Retinal pigment epithelial cell (primary cell): ENCODE measurements at regions not wholly inside any gene's neighbourhood (a gene's known extent, or its start where the extent isn't known, plus 50 kb on each side); places are given as distances from the start of the nearest gene placed in this dataset.
A peak's percentile ranks its signal among the peaks of the same experiment; 100 is the strongest.

Experiments
- DNase-seq: peaks from one replicate; pipeline ENCODE4 v3.0.0-alpha.2; 2010; ENCODE audit warnings: low read depth
- H3K4me3 ChIP-seq: 2 replicates; pipeline ENCODE4 v1.5.1; 2011; ENCODE audit warnings: mild to moderate bottlenecking, low read length, control low read depth, moderate library complexity
- CTCF ChIP-seq: conservative IDR thresholded peaks from 2 replicates; pipeline ENCODE4 v1.5.1; 2011; ENCODE audit warnings: low read depth, low read length, control low read depth, inconsistent platforms

GRCh38 chr10:78972160-78972946 is 96.4 kb upstream of the ZMIZ1 start:
- H3K4me3 ChIP-seq: no peak overlapping the region
- no peak for TF ChIP-seq CTCF

GRCh38 chr10:78972947-78973900 is 95.5 kb upstream of the ZMIZ1 start:
- H3K4me3 ChIP-seq: peak overlapping the region; percentile 32
- no peak for TF ChIP-seq CTCF
- DNase-seq: peak; percentile 81

More at GRCh38 chr10:78972160-78972946, 96.4 kb upstream of the ZMIZ1 start:
- peak; percentile 52 for DNase-seq

- no peak for TF ChIP-seq CTCF
- DNase-seq: peak; percentile 48
- peak overlapping the region; percentile 39 for H3K4me3 ChIP-seq
Observed at GRCh38 chr10:78973901-78974616, 94.7 kb upstream of the ZMIZ1 start.

- peak; percentile 96 for DNase-seq
- no peak overlapping the region for H3K4me3 ChIP-seq
- TF ChIP-seq CTCF: peak; percentile 84
Observed at GRCh38 chr10:78974617-78975317, 94.0 kb upstream of the ZMIZ1 start.

GRCh38 chr10:78975926-78976325 is 92.8 kb upstream of the ZMIZ1 start:
- DNase-seq: no peak

More at GRCh38 chr10:78975926-78976325, 92.8 kb upstream of the ZMIZ1 start:
- TF ChIP-seq CTCF: no peak
- H3K4me3 ChIP-seq: no peak overlapping the region
